Keratinocyte (primary cell): ENCODE measurements at regions not wholly inside any gene's neighbourhood (a gene's known extent, or its start where the extent isn't known, plus 50 kb on each side); places are given as distances from the start of the nearest gene placed in this dataset.

Source experiments
- CTCF ChIP-seq, 3 experiments: IDR thresholded peaks in 1 of 3; conservative IDR thresholded peaks in 1 of 3; optimal IDR thresholded peaks in 1 of 3; 2 replicates in 2 of 3; 3 replicates in 1 of 3; pipeline versions ENCODE3 to v1.5.1; 2011; ENCODE audit warnings: low read length in 3 of 3, mild to moderate bottlenecking in 3 of 3, moderate library complexity in 2 of 3, control low read depth in 1 of 3, inconsistent platforms in 1 of 3; ENCODE audit not compliant: insufficient read depth in 2 of 3; ENCODE audit errors: extremely low read depth in 1 of 3
- EZH2 ChIP-seq: IDR thresholded peaks from one replicate; pipeline ENCODE4 v1.6.1; 2012; ENCODE audit warnings: inconsistent platforms, mild to moderate bottlenecking, low read length, moderate library complexity

DNA sequence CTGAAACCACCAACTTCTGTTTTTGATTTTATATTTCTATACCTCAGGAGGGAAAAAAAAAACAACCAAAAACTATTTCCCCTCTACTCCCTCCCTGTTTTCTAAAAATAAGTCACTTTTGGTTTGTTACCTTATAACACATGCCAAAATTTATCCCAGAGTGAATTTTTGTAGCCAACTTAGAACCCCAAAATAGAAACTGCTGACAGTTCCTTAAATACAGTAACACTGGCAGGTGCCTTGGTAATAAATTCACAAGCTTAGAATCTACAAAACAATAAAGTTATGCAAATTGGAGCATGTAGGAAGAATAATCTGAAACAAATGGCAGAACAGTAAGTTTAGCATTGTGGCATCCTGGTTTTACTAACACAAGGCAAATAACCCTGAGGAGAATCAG, 165.0 kb upstream of the HDAC9 start:
- no peak for TF ChIP-seq CTCF (optimal IDR thresholded peaks at IDR 0.05 in 1 of 3, IDR thresholded peaks at IDR 0.05 in 1 of 3, conservative IDR thresholded peaks at IDR 0.05 in 1 of 3; ENCODE audit: extremely low read depth in 1 of 3, insufficient read depth in 2 of 3, low read length in 3 of 3)
- TF ChIP-seq EZH2: no peak
